ENCODE measurements at regions not wholly inside any gene's neighbourhood (a gene's known extent, or its start where the extent isn't known, plus 50 kb on each side); places are given as distances from the start of the nearest gene placed in this dataset.

GRCh38 chr15:87197981-87198380 is 1058.6 kb downstream of the NTRK3 start:
- TF ChIP-seq, protein P1, sequence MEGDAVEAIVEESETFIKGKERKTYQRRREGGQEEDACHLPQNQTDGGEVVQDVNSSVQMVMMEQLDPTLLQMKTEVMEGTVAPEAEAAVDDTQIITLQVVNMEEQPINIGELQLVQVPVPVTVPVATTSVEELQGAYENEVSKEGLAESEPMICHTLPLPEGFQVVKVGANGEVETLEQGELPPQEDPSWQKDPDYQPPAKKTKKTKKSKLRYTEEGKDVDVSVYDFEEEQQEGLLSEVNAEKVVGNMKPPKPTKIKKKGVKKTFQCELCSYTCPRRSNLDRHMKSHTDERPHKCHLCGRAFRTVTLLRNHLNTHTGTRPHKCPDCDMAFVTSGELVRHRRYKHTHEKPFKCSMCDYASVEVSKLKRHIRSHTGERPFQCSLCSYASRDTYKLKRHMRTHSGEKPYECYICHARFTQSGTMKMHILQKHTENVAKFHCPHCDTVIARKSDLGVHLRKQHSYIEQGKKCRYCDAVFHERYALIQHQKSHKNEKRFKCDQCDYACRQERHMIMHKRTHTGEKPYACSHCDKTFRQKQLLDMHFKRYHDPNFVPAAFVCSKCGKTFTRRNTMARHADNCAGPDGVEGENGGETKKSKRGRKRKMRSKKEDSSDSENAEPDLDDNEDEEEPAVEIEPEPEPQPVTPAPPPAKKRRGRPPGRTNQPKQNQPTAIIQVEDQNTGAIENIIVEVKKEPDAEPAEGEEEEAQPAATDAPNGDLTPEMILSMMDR (IDR thresholded peaks at IDR 0.05; ENCODE audit: poor library complexity, severe bottlenecking), result no peak
- TF ChIP-seq POLR2AphosphoS5 (IDR thresholded peaks at IDR 0.05), result no peak
- TF ChIP-seq EP300 (conservative IDR thresholded peaks at IDR 0.05; ENCODE audit: poor library complexity, severe bottlenecking), result no peak
- no peak for TF ChIP-seq EZH2 (IDR thresholded peaks at IDR 0.05; ENCODE audit: borderline replicate concordance, insufficient read depth, low read length, poor library complexity, severe bottlenecking)
- no peak for TF ChIP-seq TAF1 (IDR thresholded peaks at IDR 0.05; ENCODE audit: low read depth)

All from neural cell (in vitro differentiated cells).